Caco-2 (cell line): ENCODE measurements at regions not wholly inside any gene's neighbourhood (a gene's known extent, or its start where the extent isn't known, plus 50 kb on each side); places are given as distances from the start of the nearest gene placed in this dataset.
"Not testable (repeated sequence)": the region's sequence is repeated elsewhere in the genome, so short reads cannot be mapped to it uniquely, and the experiment has no call there.

ENCODE experiments used
- BruUV-seq: library from RNA; stranded (reverse); fragments of 400-500 nt; replicated peaks from 2 replicates; lab custom pipeline; 2021; lab: Mats Ljungman, UMichigan
- CTCF ChIA-PET: fragments of 300-600 bp; sonication (Branson Sonifier 250); formaldehyde crosslinking; loops from one replicate; lab custom pipeline; 2022; ENCODE audit warnings: antibody characterized with exemption; lab: Charles Lee
- POLR2A ChIA-PET: fragments of 300-600 bp; sonication (Branson Sonifier 250); formaldehyde crosslinking; loops from one replicate; lab custom pipeline; 2022; ENCODE audit warnings: antibody characterized with exemption; lab: Charles Lee
- DNase-seq, 2 experiments: peaks; one replicate each; pipeline versions ENCODE4 v3.0.0 to v3.0.0-alpha.2; 2020 to 2022
- H3K27me3 ChIP-seq: replicated peaks from 2 replicates; pipeline ENCODE4 v1.6.0; 2011; ENCODE audit warnings: low read length; ENCODE audit not compliant: control insufficient read depth, insufficient read depth
- H3K36me3 ChIP-seq: 2 replicates; pipeline ENCODE4 v1.5.1; 2011; ENCODE audit warnings: low read length; ENCODE audit not compliant: control insufficient read depth, insufficient read depth
- H3K4me1 ChIP-seq: fragments of 250-450 bp; sonication (Bioruptor Pico); 2 replicates; pipeline ENCODE4 v1.5.1; 2020; ENCODE audit warnings: mild to moderate bottlenecking
- H3K4me3 ChIP-seq: 2 replicates; pipeline ENCODE4 v1.5.1; 2011; ENCODE audit warnings: low read depth, mild to moderate bottlenecking, control low read depth, low read length
- H3K9me3 ChIP-seq: fragments of 250-450 bp; sonication (Bioruptor Pico); 2 replicates; pipeline ENCODE4 v1.5.1; 2020; ENCODE audit warnings: mild to moderate bottlenecking, moderate library complexity
- H3K27ac Mint-ChIP-seq: one replicate; pipeline ENCODE4 v1.8.0; 2022; ENCODE audit warnings: mixed read lengths; ENCODE audit not compliant: unreplicated experiment
- H3K27me3 Mint-ChIP-seq: one replicate; pipeline ENCODE4 v1.8.0; 2022; ENCODE audit warnings: mixed read lengths; ENCODE audit not compliant: insufficient read depth, unreplicated experiment
- H3K36me3 Mint-ChIP-seq: one replicate; pipeline ENCODE4 v1.8.0; 2022; ENCODE audit warnings: mild to moderate bottlenecking, mixed read lengths; ENCODE audit not compliant: insufficient read depth, unreplicated experiment
- H3K4me1 Mint-ChIP-seq: one replicate; pipeline ENCODE4 v1.8.0; 2022; ENCODE audit warnings: low read depth, mixed read lengths; ENCODE audit not compliant: unreplicated experiment
- H3K4me3 Mint-ChIP-seq: one replicate; pipeline ENCODE4 v1.8.0; 2022; ENCODE audit warnings: mild to moderate bottlenecking, moderate library complexity, mixed read lengths; ENCODE audit not compliant: unreplicated experiment
- H3K9me3 Mint-ChIP-seq: one replicate; pipeline ENCODE4 v1.8.0; 2022; ENCODE audit warnings: mixed read lengths; ENCODE audit not compliant: unreplicated experiment
- CTCF ChIP-seq, 2 experiments: fragments of 200-600 bp in 1 of 2; IDR thresholded peaks; 1 replicate in 1 of 2; 2 replicates in 1 of 2; pipeline versions ENCODE4 v1.5.1 to v1.8.0; 2011 to 2022; ENCODE audit warnings: antibody characterized with exemption in 1 of 2, control low read depth in 1 of 2, inconsistent platforms in 1 of 2, low read depth in 1 of 2, low read length in 1 of 2, mild to moderate bottlenecking in 1 of 2, moderate library complexity in 1 of 2; ENCODE audit not compliant: insufficient read depth in 1 of 2, severe bottlenecking in 1 of 2, unreplicated experiment in 1 of 2
- intact Hi-C: fragments of 100-400 bp; cut with micrococcal nuclease; formaldehyde crosslinking; loops from one replicate; pipeline ENCODE4 v1.10.0; 2022; ENCODE audit not compliant: unreplicated experiment

- H3K27me3 Mint-ChIP-seq, BruUV-seq, H3K27ac Mint-ChIP-seq, H3K9me3 ChIP-seq, H3K9me3 Mint-ChIP-seq, intact Hi-C loops, H3K4me3 ChIP-seq, H3K36me3 Mint-ChIP-seq, H3K4me1 Mint-ChIP-seq, DNase-seq, CTCF ChIA-PET, H3K36me3 ChIP-seq, POLR2A ChIA-PET, H3K27me3 ChIP-seq, H3K4me3 Mint-ChIP-seq, H3K4me1 ChIP-seq: not testable (repeated sequence)
Measured at GRCh38 chrX:150232222-150232621, 130.9 kb upstream of the MAMLD1 start.

- DNase-seq = no peak
- Histone ChIP-seq H3K4me3 (no peak overlapping the region), H3K9me3 (no peaks in the 10 kb centered on the region), H3K36me3 (no peaks in the 10 kb centered on the region), H3K27me3 (no peaks in the 10 kb centered on the region), H3K4me1 (no peaks in the 10 kb centered on the region)
- Mint-ChIP-seq H3K4me1 (no peaks in the 10 kb centered on the region), H3K27ac (no peak overlapping the region), H3K36me3 (no peaks in the 10 kb centered on the region), H3K9me3 (no peaks in the 10 kb centered on the region), H3K4me3 (no peak overlapping the region), H3K27me3 (peaks cover 2% of the 10 kb centered on the region)
- intact Hi-C loops = no loop called here
- ChIA-PET POLR2A (no interaction called here), CTCF (no interaction called here)
- no TSS peak for BruUV-seq
- no peak for TF ChIP-seq CTCF (IDR thresholded peaks at IDR 0.05; ENCODE audit: insufficient read depth in 1 of 2, low read depth in 1 of 2, low read length in 1 of 2, severe bottlenecking in 1 of 2, unreplicated experiment in 1 of 2)
Measured at GRCh38 chrX:150234126-150234525, 129.0 kb upstream of the MAMLD1 start.

- DNase-seq = no peak
- no peak overlapping the region for H3K4me3 ChIP-seq
- Mint-ChIP-seq H3K4me1 (no peaks in the 10 kb centered on the region), H3K27ac (no peak overlapping the region), H3K27me3 (no peaks in the 10 kb centered on the region), H3K9me3 (no peaks in the 10 kb centered on the region), H3K4me3 (no peak overlapping the region), H3K36me3 (no peaks in the 10 kb centered on the region)
- ChIA-PET POLR2A (no interaction called here), CTCF (no interaction called here)
- intact Hi-C loops = no loop called here
- TF ChIP-seq CTCF (IDR thresholded peaks at IDR 0.05; ENCODE audit: insufficient read depth in 1 of 2, low read depth in 1 of 2, low read length in 1 of 2, severe bottlenecking in 1 of 2, unreplicated experiment in 1 of 2) = no peak
- H3K36me3 ChIP-seq = no peaks in the 10 kb centered on the region
- no TSS peak for BruUV-seq
- no peaks in the 10 kb centered on the region for H3K9me3 ChIP-seq
- H3K27me3 ChIP-seq = no peaks in the 10 kb centered on the region
- no peaks in the 10 kb centered on the region for H3K4me1 ChIP-seq
Measured at GRCh38 chrX:150236327-150236726, 126.8 kb upstream of the MAMLD1 start.
